ENCODE measurements at regions not wholly inside any gene's neighbourhood (a gene's known extent, or its start where the extent isn't known, plus 50 kb on each side); places are given as distances from the start of the nearest gene placed in this dataset.

- Mint-ChIP-seq H3K27ac (ENCODE audit: unreplicated experiment) (no peak overlapping the region), H3K36me3 (ENCODE audit: low read depth) (no peaks in the 10 kb centered on the region), H3K27me3 (ENCODE audit: low read depth) (no peaks in the 10 kb centered on the region), H3K9me3 (peaks cover 4% of the 10 kb centered on the region), H3K4me3 (no peak overlapping the region), H3K4me1 (no peaks in the 10 kb centered on the region)
- DNase-seq (ENCODE audit: low read depth, low spot score): no peak
- no peak for TF ChIP-seq CTCF (conservative IDR thresholded peaks at IDR 0.05)
Measured at GRCh38 chr4:167428156-167428555, 193.9 kb upstream of the SPOCK3 start.

- no peaks in the 10 kb centered on the region for H3K36me3 Mint-ChIP-seq (ENCODE audit: low read depth)
Measured at GRCh38 chr4:167431371-167431770, 197.1 kb upstream of the SPOCK3 start.

GRCh38 chr4:167435786-167436185 is 201.5 kb upstream of the SPOCK3 start:
- no peaks in the 10 kb centered on the region for H3K4me1 Mint-ChIP-seq
- H3K9me3 Mint-ChIP-seq: peaks cover 2% of the 10 kb centered on the region
- H3K36me3 Mint-ChIP-seq (ENCODE audit: low read depth): no peaks in the 10 kb centered on the region
- no peak overlapping the region for H3K4me3 Mint-ChIP-seq
- no peaks in the 10 kb centered on the region for H3K27me3 Mint-ChIP-seq (ENCODE audit: low read depth)
- H3K27ac Mint-ChIP-seq (ENCODE audit: unreplicated experiment): no peak overlapping the region
- no peak for TF ChIP-seq CTCF (conservative IDR thresholded peaks at IDR 0.05)
- no peak for DNase-seq (ENCODE audit: low read depth, low spot score)

More at GRCh38 chr4:167431371-167431770, 197.1 kb upstream of the SPOCK3 start:
- Mint-ChIP-seq H3K9me3 (peaks cover 2% of the 10 kb centered on the region), H3K27me3 (ENCODE audit: low read depth) (no peaks in the 10 kb centered on the region), H3K27ac (ENCODE audit: unreplicated experiment) (no peak overlapping the region), H3K4me1 (no peaks in the 10 kb centered on the region), H3K4me3 (no peak overlapping the region)
- TF ChIP-seq CTCF (conservative IDR thresholded peaks at IDR 0.05): no peak
- DNase-seq (ENCODE audit: low read depth, low spot score): no peak

- TF ChIP-seq CTCF (conservative IDR thresholded peaks at IDR 0.05): no peak
- DNase-seq (ENCODE audit: low read depth, low spot score): no peak
- Mint-ChIP-seq H3K4me1 (no peaks in the 10 kb centered on the region), H3K36me3 (ENCODE audit: low read depth) (no peaks in the 10 kb centered on the region), H3K4me3 (no peak overlapping the region), H3K9me3 (peaks cover 2% of the 10 kb centered on the region), H3K27ac (ENCODE audit: unreplicated experiment) (no peak overlapping the region), H3K27me3 (ENCODE audit: low read depth) (no peaks in the 10 kb centered on the region)
Measured at GRCh38 chr4:167443841-167444240, 209.5 kb upstream of the SPOCK3 start.

GRCh38 chr4:167452922-167453430 is 218.7 kb upstream of the SPOCK3 start:
- Mint-ChIP-seq H3K36me3 (ENCODE audit: low read depth) (no peaks in the 10 kb centered on the region), H3K4me3 (no peak overlapping the region), H3K27me3 (ENCODE audit: low read depth) (no peaks in the 10 kb centered on the region), H3K9me3 (peaks cover 2% of the 10 kb centered on the region), H3K27ac (ENCODE audit: unreplicated experiment) (no peak overlapping the region), H3K4me1 (no peaks in the 10 kb centered on the region)
- DNase-seq (ENCODE audit: low read depth, low spot score): no peak
- TF ChIP-seq CTCF (conservative IDR thresholded peaks at IDR 0.05): no peak

- TF ChIP-seq CTCF (conservative IDR thresholded peaks at IDR 0.05): no peak
- no peak overlapping the region for H3K27ac Mint-ChIP-seq (ENCODE audit: unreplicated experiment)
Measured at GRCh38 chr4:167456619-167457018, 222.3 kb upstream of the SPOCK3 start.

More at GRCh38 chr4:167456619-167457018, 222.3 kb upstream of the SPOCK3 start:
- peaks cover 2% of the 10 kb centered on the region for H3K9me3 Mint-ChIP-seq
- no peaks in the 10 kb centered on the region for H3K27me3 Mint-ChIP-seq (ENCODE audit: low read depth)
- DNase-seq (ENCODE audit: low read depth, low spot score): no peak
- H3K36me3 Mint-ChIP-seq (ENCODE audit: low read depth): no peaks in the 10 kb centered on the region
- no peaks in the 10 kb centered on the region for H3K4me1 Mint-ChIP-seq
- no peak overlapping the region for H3K4me3 Mint-ChIP-seq

Measured in neural crest cell (in vitro differentiated cells).